ENCODE measurements at regions not wholly inside any gene's neighbourhood (a gene's known extent, or its start where the extent isn't known, plus 50 kb on each side); places are given as distances from the start of the nearest gene placed in this dataset.

GRCh38 chr1:56061824-56062223, 517.5 kb downstream of the PLPP3 start:
- no peak for DNase-seq

- DNase-seq = no peak
Observed at GRCh38 chr1:56060906-56061305, 518.5 kb downstream of the PLPP3 start.

GRCh38 chr1:56057466-56058405, 521.6 kb downstream of the PLPP3 start:
- no peak for DNase-seq

- DNase-seq = no peak
Observed at GRCh38 chr1:56056438-56057287, 522.7 kb downstream of the PLPP3 start.

GRCh38 chr1:56054959-56055358, 524.4 kb downstream of the PLPP3 start:
- DNase-seq = no peak

- no peak for DNase-seq
Observed at GRCh38 chr1:56052041-56052440, 527.3 kb downstream of the PLPP3 start.

GRCh38 chr1:56050911-56051310, 528.5 kb downstream of the PLPP3 start:
- no peak for DNase-seq

- no peak for DNase-seq
Observed at GRCh38 chr1:56045477-56045876, 533.9 kb downstream of the PLPP3 start.

GRCh38 chr1:56045062-56045461, 534.3 kb downstream of the PLPP3 start:
- DNase-seq = no peak

GRCh38 chr1:56036479-56036878, 542.9 kb downstream of the PLPP3 start:
- DNase-seq = no peak

- DNase-seq = no peak
Observed at GRCh38 chr1:56034847-56035481, 544.4 kb downstream of the PLPP3 start.

GRCh38 chr1:56034222-56034621, 545.1 kb downstream of the PLPP3 start:
- DNase-seq = no peak

GRCh38 chr1:56033321-56034037, 545.9 kb downstream of the PLPP3 start:
- no peak for DNase-seq

- no peak for DNase-seq
Observed at GRCh38 chr1:56032096-56032676, 547.2 kb downstream of the PLPP3 start.

GRCh38 chr1:56031001-56031400, 548.4 kb downstream of the PLPP3 start:
- DNase-seq = no peak

GRCh38 chr1:56029319-56030003, 549.9 kb downstream of the PLPP3 start:
- no peak for DNase-seq

GRCh38 chr1:56028911-56029310, 550.5 kb downstream of the PLPP3 start:
- no peak for DNase-seq

- no peak for DNase-seq
Observed at GRCh38 chr1:56028244-56028643, 551.1 kb downstream of the PLPP3 start.

- no peak for DNase-seq
Observed at GRCh38 chr1:56025942-56026341, 553.4 kb downstream of the PLPP3 start.

- no peak for DNase-seq
Observed at GRCh38 chr1:56024155-56024554, 555.2 kb downstream of the PLPP3 start.

GRCh38 chr1:56019922-56020321, 559.4 kb downstream of the PLPP3 start:
- no peak for DNase-seq

GRCh38 chr1:56019472-56019871, 559.9 kb downstream of the PLPP3 start:
- no peak for DNase-seq
